ENCODE measurements at regions not wholly inside any gene's neighbourhood (a gene's known extent, or its start where the extent isn't known, plus 50 kb on each side); places are given as distances from the start of the nearest gene placed in this dataset.

GRCh38 chr18:11468120-11468519, 141.3 kb upstream of the SLC35G4 start:
- BruUV-seq (replicated peaks), result no TSS peak
- H3K27me3 ChIP-seq (ENCODE audit: insufficient read depth, low read length), result peaks cover 33% of the 10 kb centered on the region

DNA sequence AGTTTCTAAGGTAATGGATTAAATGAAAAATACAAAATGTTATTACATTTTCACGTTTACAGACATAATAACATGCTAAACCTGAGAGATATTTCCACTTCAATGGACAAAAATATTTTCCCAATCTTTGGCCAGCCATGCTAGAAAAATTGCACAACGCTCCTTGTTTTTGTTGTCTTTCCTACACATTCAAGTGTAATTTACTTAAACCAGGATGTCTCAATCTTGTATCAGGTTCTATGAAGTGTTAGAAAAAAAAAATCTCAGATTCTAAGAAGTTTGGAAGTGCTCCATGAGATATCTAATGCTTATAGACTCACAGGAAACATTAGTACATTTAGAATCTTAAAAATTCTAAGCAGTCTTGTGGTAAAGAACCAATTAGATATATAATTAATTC, 141.8 kb upstream of the SLC35G4 start:
- DNase-seq (ENCODE audit: low read depth, low spot score) (no peak), ATAC-seq (no peak)
- Histone ChIP-seq H3K4me1 (ENCODE audit: control insufficient read depth in 1 of 2, insufficient read depth in 2 of 2, low read length in 2 of 2) (no peaks in the 10 kb centered on the region), H3K9ac (ENCODE audit: low read length) (no peak overlapping the region), H3K9me2 (ENCODE audit: insufficient read depth) (no peaks in the 10 kb centered on the region), H3K9me3 (ENCODE audit: control insufficient read depth in 1 of 2, insufficient read depth in 1 of 2, low read depth in 1 of 2, low read length in 2 of 2) (no peaks in the 10 kb centered on the region), H3K27ac (ENCODE audit: low read depth, low read length) (no peak overlapping the region), H3K79me2 (ENCODE audit: insufficient read depth, low read length) (no peaks in the 10 kb centered on the region), H3K4me2 (ENCODE audit: low read length) (no peak overlapping the region), H4K20me1 (ENCODE audit: insufficient read depth) (no peaks in the 10 kb centered on the region), H2AFZ (ENCODE audit: low read depth, low read length, poor library complexity, severe bottlenecking) (no peak overlapping the region), H3K27me3 (ENCODE audit: insufficient read depth, low read length) (peaks cover 33% of the 10 kb centered on the region), H3K4me3 (replicated peaks in 1 of 2; ENCODE audit: low read depth in 1 of 2, low read length in 2 of 2) (no peak overlapping the region), H3K36me3 (ENCODE audit: control insufficient read depth in 1 of 2, insufficient read depth in 2 of 2, low read length in 2 of 2) (no peaks in the 10 kb centered on the region)
- ChIA-PET CTCF (no interaction called here), POLR2A (no interaction called here), RAD21 (ENCODE audit: low non-redundant PET in 1 of 2, low total read pairs in 2 of 2, uncharacterized antibody in 2 of 2, unreplicated experiment in 2 of 2) (no interaction called here)
- intact Hi-C loops (cut with micrococcal nuclease), result loop anchor here (5.0 kb wide), 1 partner anchor 45 kb away; no protein-coding TSS in a partner anchor
- TF ChIP-seq RAD21 (IDR thresholded peaks at IDR 0.05; ENCODE audit: low read depth), result no peak
- TF ChIP-seq CBX3 (IDR thresholded peaks at IDR 0.05; ENCODE audit: low read depth), result no peak
- TF ChIP-seq YY1 (IDR thresholded peaks at IDR 0.05; ENCODE audit: extremely low read depth, insufficient replicate concordance, low read depth, low read length), result no peak
- TF ChIP-seq, protein P1, sequence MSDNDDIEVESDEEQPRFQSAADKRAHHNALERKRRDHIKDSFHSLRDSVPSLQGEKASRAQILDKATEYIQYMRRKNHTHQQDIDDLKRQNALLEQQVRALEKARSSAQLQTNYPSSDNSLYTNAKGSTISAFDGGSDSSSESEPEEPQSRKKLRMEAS (IDR thresholded peaks at IDR 0.05), result no peak
- no peak for TF ChIP-seq SP1 (IDR thresholded peaks at IDR 0.05; ENCODE audit: low read depth)
- TF ChIP-seq ATF3 (IDR thresholded peaks at IDR 0.05), result no peak
- TF ChIP-seq, protein P2, sequence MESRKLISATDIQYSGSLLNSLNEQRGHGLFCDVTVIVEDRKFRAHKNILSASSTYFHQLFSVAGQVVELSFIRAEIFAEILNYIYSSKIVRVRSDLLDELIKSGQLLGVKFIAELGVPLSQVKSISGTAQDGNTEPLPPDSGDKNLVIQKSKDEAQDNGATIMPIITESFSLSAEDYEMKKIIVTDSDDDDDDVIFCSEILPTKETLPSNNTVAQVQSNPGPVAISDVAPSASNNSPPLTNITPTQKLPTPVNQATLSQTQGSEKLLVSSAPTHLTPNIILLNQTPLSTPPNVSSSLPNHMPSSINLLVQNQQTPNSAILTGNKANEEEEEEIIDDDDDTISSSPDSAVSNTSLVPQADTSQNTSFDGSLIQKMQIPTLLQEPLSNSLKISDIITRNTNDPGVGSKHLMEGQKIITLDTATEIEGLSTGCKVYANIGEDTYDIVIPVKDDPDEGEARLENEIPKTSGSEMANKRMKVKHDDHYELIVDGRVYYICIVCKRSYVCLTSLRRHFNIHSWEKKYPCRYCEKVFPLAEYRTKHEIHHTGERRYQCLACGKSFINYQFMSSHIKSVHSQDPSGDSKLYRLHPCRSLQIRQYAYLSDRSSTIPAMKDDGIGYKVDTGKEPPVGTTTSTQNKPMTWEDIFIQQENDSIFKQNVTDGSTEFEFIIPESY (IDR thresholded peaks at IDR 0.05; ENCODE audit: extremely low read depth, insufficient replicate concordance, low read length), result no peak
- no peak for TF ChIP-seq JUND (IDR thresholded peaks at IDR 0.05)
- TF ChIP-seq ELF1 (IDR thresholded peaks at IDR 0.05; ENCODE audit: borderline replicate concordance, low read depth), result no peak
- no peak for TF ChIP-seq SRF (IDR thresholded peaks at IDR 0.05; ENCODE audit: low read depth)
- no peak for TF ChIP-seq EZH2phosphoT487 (IDR thresholded peaks at IDR 0.05; ENCODE audit: borderline replicate concordance)
- no peak for TF ChIP-seq POLR2A (IDR thresholded peaks at IDR 0.05; ENCODE audit: borderline replicate concordance, extremely low read depth, insufficient read depth, insufficient read length)
- TF ChIP-seq CTCF (IDR thresholded peaks at IDR 0.05 in 2 of 3, conservative IDR thresholded peaks at IDR 0.05 in 1 of 3; ENCODE audit: borderline replicate concordance in 1 of 3, insufficient read depth in 1 of 3, low read depth in 2 of 3, low read length in 2 of 3), result no peak
- TF ChIP-seq SIN3A (IDR thresholded peaks at IDR 0.05; ENCODE audit: low read depth), result no peak
- no peak for TF ChIP-seq EGR1 (IDR thresholded peaks at IDR 0.05; ENCODE audit: low read depth)
- TF ChIP-seq EZH2 (IDR thresholded peaks at IDR 0.05), result no peak
- TF ChIP-seq TCF7L2 (IDR thresholded peaks at IDR 0.05; ENCODE audit: borderline replicate concordance, extremely low read depth, insufficient read depth, insufficient read length), result no peak
- no peak for TF ChIP-seq ZNF274 (IDR thresholded peaks at IDR 0.05; ENCODE audit: low read depth, low read length)
- BruUV-seq (replicated peaks), result no TSS peak

More at GRCh38 chr18:11468120-11468519, 141.3 kb upstream of the SLC35G4 start:
- H3K4me2 ChIP-seq (ENCODE audit: low read length), result no peak overlapping the region
- intact Hi-C loops (cut with micrococcal nuclease), result loop anchor here (5.0 kb wide), 1 partner anchor 44 kb away; no protein-coding TSS in a partner anchor
- no peaks in the 10 kb centered on the region for H3K9me2 ChIP-seq (ENCODE audit: insufficient read depth)
- ChIA-PET POLR2A (no interaction called here), RAD21 (ENCODE audit: low non-redundant PET in 1 of 2, low total read pairs in 2 of 2, uncharacterized antibody in 2 of 2, unreplicated experiment in 2 of 2) (no interaction called here), CTCF (no interaction called here)
- H4K20me1 ChIP-seq (ENCODE audit: insufficient read depth), result no peaks in the 10 kb centered on the region
- no peaks in the 10 kb centered on the region for H3K9me3 ChIP-seq (ENCODE audit: control insufficient read depth in 1 of 2, insufficient read depth in 1 of 2, low read depth in 1 of 2, low read length in 2 of 2)
- no peak for ATAC-seq
- DNase-seq (ENCODE audit: low read depth, low spot score), result no peak
- no peak overlapping the region for H3K9ac ChIP-seq (ENCODE audit: low read length)
- no peaks in the 10 kb centered on the region for H3K36me3 ChIP-seq (ENCODE audit: control insufficient read depth in 1 of 2, insufficient read depth in 2 of 2, low read length in 2 of 2)
- H3K79me2 ChIP-seq (ENCODE audit: insufficient read depth, low read length), result no peaks in the 10 kb centered on the region
- no peak for TF ChIP-seq RAD21 (IDR thresholded peaks at IDR 0.05; ENCODE audit: low read depth)
- no peak for TF ChIP-seq SP1 (IDR thresholded peaks at IDR 0.05; ENCODE audit: low read depth)
- no peak overlapping the region for H2AFZ ChIP-seq (ENCODE audit: low read depth, low read length, poor library complexity, severe bottlenecking)
- H3K4me1 ChIP-seq (ENCODE audit: control insufficient read depth in 1 of 2, insufficient read depth in 2 of 2, low read length in 2 of 2), result no peaks in the 10 kb centered on the region
- no peak overlapping the region for H3K27ac ChIP-seq (ENCODE audit: low read depth, low read length)
- H3K4me3 ChIP-seq (replicated peaks in 1 of 2; ENCODE audit: low read depth in 1 of 2, low read length in 2 of 2), result no peak overlapping the region

All from HCT116 (cell line).